Fibroblast of skin of scalp (primary cell): ENCODE measurements at regions not wholly inside any gene's neighbourhood (a gene's known extent, or its start where the extent isn't known, plus 50 kb on each side); places are given as distances from the start of the nearest gene placed in this dataset.
"Not testable (repeated sequence)": the region's sequence is repeated elsewhere in the genome, so short reads cannot be mapped to it uniquely, and the experiment has no call there.

Source experiments
- DNase-seq: peaks from one replicate; pipeline ENCODE4 v3.0.0-alpha.2; 2013

DNA sequence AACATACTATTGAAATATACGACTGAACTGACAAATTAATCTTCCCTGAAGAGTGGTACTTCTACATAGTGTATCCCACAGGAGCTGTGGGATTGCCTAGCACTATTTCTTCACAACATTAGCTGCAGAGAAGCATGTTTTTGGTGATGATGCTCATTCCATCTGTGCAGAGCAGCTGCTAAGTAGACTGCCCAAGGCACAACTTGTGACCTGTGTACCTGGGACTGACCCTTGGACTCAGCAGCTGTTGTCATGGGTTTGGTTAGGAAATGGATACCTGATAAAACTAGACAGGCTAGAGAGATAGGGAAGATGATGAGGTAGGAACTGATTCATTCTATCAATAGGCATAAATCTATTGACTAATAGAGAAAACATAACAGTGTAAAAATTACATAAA lies 1204.0 kb downstream of the DSC3 start:
- DNase-seq = no peak

DNA sequence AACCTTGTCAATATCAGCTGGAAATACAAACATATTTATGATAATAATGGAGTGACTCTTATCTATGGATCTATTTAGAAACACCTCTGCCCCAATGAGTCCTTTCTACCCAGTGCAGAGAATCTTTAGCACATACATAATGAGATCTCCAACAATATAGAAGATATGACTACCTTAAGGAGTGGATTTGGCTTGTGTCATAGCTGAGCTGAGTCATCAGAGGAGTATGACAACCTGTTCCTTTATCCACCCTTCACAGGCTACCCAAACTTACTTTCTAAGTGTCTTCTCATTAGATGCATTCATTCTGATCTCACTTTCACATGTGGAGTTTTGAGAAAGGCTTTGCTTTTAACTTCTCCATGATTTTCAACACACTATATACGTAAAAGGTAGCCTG lies 1218.9 kb downstream of the DSC3 start:
- no peak for DNase-seq

- DNase-seq = no peak
Observed at GRCh38 chr18:29821544-29821943, 1221.0 kb downstream of the DSC3 start.

DNA sequence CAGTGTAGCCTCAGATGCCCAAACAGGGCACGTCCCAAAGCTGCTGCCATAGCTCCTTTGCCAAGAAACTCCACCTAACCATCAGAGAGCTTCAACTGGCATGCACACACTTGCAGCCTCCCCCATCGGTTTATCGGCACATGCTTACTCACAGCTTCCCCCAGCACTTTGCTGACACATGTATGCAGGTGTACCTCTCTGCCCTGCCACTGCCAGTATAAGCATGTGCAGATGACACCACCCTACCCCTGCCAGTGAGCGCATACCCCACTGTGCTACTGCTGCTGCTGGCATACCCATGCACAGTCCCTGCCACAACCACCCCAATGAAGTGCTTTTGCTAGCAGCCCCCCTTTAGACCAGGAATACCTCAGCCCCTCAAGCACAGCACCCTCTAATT lies 1231.0 kb downstream of the DSC3 start:
- no peak for DNase-seq

- DNase-seq = no peak
Observed at GRCh38 chr18:29780816-29781215, 1261.7 kb downstream of the DSC3 start.

DNA sequence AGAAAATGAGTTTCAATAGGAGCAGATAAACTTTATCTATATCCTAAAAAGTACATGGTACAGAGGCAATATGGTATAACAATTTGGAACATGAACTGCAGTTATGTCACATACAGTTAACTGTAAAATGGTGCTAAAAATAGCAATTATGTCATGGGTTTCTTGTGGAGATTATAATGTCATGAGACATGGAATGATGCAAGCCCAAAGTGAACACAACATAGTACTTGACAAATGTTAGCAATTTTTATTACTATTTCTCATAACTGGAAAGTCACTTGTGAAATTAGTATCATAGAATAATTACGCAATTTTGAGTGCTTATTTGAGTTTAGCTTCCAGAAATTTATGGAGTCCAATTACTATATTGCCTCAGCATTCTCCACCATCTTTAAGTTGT lies 1263.4 kb downstream of the DSC3 start:
- DNase-seq = no peak

DNA sequence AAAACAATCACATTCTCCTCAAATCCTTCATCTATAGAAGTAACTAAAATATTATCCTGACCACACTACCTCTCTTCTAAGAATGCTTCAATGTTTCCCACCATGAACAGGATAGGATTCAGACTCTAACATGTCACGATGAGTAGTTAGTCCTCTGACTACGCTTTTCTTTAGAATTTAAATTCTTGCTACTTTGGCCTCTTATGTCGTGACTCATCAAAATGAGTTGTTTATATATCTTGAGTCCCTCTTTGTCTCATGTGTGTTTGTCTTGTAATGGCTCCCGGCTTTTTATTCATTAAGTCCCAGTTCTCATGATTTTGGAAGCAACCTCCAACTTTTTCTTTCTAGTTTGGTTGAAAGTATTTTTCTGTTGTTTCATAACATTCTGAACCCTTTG lies 1289.2 kb downstream of the DSC3 start:
- peak; percentile 1 for DNase-seq

- DNase-seq = peak; percentile 4
Observed at GRCh38 chr18:29749704-29750103, 1292.8 kb downstream of the DSC3 start.

DNA sequence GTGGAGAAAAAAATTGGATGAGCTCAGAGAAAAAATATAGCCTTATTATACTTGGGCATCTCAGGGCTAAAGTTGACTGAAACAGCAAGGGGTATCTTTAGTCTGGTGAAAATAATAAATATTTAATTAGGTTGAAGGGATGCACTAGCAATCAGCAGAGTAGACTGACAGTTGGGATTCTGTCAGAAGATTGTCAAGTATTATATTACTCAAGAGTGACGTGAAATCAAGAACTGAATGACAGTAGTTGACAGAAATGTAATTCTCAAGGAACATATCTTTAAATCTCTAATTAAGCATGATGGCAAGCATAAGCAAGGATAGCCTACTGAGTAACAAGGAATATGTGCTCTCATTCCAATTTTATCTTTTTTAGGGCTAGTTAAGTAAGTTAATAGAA lies 1301.1 kb downstream of the DSC3 start:
- DNase-seq = no peak

DNA sequence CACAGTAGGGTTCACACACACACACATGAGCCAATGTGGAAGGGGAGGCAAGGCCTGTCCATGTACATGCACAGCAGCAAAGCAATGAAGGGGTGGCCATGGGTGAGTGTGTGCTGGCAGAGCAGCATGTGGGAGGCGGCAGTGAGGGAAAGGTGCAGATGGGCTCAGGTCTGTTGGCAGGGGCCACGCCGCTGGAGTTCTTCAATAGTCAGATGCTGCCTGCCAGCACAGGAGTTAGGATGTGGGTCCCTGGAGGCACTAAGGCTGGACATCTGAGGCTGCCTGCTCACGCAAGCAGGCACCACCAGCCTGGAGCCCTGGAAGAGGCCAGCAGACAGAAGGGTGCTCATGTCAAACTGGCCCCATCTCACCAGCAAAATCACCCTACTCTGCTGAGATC lies 1304.9 kb downstream of the DSC3 start:
- no peak for DNase-seq

- no peak for DNase-seq
Observed at GRCh38 chr18:29737190-29737589, 1305.4 kb downstream of the DSC3 start.

- DNase-seq = no peak
Observed at GRCh38 chr18:29730073-29730472, 1312.5 kb downstream of the DSC3 start.

DNA sequence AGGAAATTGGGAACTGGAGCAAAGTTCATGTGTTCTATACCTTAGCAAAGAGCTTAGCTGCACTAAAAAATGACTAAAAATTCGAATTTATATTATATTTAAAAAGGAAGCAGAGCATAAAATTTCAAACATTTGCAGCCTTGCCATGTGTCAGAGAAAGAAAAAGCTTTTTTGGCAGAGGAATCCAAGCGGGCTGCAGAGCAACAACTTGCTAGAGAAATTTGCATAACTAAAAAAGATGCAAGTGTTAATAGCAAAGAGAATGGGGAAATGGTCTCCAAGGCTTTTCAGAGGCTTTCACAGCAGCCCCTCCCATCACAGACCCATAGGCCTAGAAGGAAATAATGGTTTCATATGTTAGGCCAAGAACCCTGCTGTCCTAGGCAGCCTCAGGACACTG lies 1315.9 kb downstream of the DSC3 start:
- no peak for DNase-seq

DNA sequence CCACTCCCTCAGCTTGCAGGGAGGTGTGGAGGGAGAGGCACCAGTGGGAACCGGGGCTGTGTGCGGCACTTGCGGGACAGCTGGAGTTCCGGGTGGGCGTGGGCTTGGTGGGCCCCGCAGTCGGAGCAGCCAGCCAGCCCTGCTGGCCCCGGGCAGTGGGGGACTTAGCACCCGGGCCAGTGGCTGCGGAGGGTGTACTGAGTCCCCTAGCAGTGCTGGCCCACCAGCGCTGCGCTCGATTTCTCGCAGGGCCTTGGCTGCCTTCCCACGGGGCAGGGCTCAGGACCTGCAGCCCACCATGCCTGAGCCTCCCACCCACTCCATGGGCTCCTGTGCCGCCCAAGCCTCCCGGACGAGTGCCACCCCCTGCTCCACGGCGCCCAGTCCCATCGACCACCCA lies 1319.1 kb downstream of the DSC3 start:
- DNase-seq = not testable (repeated sequence)

DNA sequence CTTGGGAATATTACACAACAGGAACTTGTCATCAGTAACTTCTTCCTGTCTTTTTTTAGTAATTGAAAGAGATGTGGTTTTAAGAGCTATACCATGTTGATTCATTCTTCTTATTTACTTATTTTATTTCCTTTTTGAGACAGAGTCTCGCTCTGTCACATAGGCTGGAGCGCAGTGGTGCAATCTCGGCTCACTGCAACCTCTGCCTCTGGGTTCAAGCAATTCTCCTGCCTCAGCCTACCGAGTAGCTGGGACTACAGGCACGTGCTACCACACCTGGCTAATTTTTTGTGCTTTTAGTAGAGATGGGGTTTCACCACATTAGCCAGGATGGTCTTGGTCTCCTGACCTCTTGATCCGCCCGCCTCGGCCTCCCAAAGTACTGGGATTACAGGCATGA lies 1326.6 kb downstream of the DSC3 start:
- not testable (repeated sequence) for DNase-seq

- DNase-seq = no peak
Observed at GRCh38 chr18:29712785-29713184, 1329.8 kb downstream of the DSC3 start.

- DNase-seq = no peak
Observed at GRCh38 chr18:29711932-29712331, 1330.6 kb downstream of the DSC3 start.

DNA sequence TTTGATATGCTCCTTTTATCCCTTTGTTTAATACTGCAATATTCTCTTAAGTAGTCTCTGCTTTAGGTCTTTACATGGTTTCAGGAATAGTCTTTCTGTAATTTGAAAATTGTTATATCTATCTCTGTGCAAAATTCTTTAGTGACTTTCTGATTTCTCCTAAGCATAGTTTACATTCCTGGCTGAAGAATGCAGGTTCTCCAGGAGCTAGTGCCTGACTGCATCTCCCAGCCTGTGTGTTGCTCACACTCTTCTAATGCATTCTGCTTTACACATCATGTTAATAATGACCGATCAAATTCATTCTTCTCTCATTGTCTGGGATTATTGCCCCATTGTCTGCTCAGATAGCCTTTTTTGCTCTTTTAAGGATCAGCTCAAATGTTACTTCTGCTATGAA lies 1349.2 kb downstream of the DSC3 start:
- no peak for DNase-seq

GRCh38 chr18:29681578-29681977 lies 1361.0 kb downstream of the DSC3 start:
- no peak for DNase-seq

DNA sequence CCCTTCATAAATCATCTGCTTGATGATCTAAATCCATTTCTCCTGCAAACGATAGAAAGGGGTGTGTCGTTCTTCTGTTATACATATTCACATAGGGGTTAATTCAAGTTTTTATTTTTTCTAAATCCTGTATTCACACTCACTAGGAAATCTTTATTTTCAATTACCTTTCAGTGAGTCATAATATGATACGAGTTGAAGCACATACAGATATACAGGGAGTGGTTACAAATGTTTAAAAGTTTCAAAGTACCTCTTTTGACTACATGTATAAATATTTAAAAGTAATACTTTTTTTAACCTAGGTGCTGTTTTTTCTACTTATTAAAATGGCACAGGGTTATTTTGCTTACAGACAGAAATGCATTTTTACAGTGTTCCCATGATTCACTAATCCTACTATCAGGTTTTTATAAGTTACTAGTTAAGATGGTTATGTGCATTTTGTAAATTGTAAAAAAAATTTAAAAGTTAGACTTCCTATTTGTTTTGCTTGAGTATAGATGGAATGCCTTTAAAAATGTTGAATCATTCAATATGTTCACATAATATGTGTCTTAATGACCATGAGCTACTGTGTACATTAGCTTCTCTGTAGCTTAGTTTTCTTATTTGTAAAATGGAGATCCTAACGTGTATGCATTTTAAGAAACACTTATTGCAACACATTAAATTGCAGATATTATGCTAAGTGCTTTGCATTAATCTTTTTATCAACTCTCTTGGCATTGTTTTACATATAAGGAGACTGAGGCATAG lies 1378.1 kb downstream of the DSC3 start:
- DNase-seq = no peak

- no peak for DNase-seq
Observed at GRCh38 chr18:29661924-29662323, 1380.6 kb downstream of the DSC3 start.

GRCh38 chr18:29660777-29661176 lies 1381.8 kb downstream of the DSC3 start:
- no peak for DNase-seq

GRCh38 chr18:29653671-29654215 lies 1388.8 kb downstream of the DSC3 start:
- no peak for DNase-seq

- no peak for DNase-seq
Observed at GRCh38 chr18:29652797-29653196, 1389.7 kb downstream of the DSC3 start.
